ENCODE measurements at regions not wholly inside any gene's neighbourhood (a gene's known extent, or its start where the extent isn't known, plus 50 kb on each side); places are given as distances from the start of the nearest gene placed in this dataset.

DNA sequence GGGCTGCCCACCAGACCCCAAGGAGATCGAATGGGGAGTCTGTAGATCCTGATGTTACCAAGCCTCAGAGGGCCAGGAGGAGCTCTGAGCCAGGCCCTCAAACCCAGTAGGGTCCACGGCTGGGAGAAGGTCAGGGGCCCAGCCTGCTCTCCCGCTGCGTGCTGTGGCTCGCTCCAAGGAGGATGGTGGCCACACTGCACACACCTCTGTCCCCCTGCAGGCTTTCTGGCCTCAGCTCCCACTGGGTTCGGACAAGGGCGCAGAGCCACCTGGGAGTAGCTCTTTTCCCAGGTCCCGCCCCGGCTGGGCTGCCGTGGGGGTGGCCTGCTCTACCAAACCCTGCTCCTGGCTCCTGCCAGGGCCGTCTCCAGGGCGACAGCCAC lies 175.8 kb downstream of the ZNF248 start:
- H3K27me3 ChIP-seq, result no peaks in the 10 kb centered on the region
- no peaks in the 10 kb centered on the region for H3K4me1 ChIP-seq
- TF ChIP-seq, protein P1, sequence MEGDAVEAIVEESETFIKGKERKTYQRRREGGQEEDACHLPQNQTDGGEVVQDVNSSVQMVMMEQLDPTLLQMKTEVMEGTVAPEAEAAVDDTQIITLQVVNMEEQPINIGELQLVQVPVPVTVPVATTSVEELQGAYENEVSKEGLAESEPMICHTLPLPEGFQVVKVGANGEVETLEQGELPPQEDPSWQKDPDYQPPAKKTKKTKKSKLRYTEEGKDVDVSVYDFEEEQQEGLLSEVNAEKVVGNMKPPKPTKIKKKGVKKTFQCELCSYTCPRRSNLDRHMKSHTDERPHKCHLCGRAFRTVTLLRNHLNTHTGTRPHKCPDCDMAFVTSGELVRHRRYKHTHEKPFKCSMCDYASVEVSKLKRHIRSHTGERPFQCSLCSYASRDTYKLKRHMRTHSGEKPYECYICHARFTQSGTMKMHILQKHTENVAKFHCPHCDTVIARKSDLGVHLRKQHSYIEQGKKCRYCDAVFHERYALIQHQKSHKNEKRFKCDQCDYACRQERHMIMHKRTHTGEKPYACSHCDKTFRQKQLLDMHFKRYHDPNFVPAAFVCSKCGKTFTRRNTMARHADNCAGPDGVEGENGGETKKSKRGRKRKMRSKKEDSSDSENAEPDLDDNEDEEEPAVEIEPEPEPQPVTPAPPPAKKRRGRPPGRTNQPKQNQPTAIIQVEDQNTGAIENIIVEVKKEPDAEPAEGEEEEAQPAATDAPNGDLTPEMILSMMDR (IDR thresholded peaks at IDR 0.05; ENCODE audit: low read depth, low read length), result no peak
- H3K9me3 ChIP-seq, result no peaks in the 10 kb centered on the region
- DNase-seq, result no peak
- H3K4me3 ChIP-seq (ENCODE audit: low read depth, low read length), result no peak overlapping the region
- no peaks in the 10 kb centered on the region for H3K36me3 ChIP-seq

DNA sequence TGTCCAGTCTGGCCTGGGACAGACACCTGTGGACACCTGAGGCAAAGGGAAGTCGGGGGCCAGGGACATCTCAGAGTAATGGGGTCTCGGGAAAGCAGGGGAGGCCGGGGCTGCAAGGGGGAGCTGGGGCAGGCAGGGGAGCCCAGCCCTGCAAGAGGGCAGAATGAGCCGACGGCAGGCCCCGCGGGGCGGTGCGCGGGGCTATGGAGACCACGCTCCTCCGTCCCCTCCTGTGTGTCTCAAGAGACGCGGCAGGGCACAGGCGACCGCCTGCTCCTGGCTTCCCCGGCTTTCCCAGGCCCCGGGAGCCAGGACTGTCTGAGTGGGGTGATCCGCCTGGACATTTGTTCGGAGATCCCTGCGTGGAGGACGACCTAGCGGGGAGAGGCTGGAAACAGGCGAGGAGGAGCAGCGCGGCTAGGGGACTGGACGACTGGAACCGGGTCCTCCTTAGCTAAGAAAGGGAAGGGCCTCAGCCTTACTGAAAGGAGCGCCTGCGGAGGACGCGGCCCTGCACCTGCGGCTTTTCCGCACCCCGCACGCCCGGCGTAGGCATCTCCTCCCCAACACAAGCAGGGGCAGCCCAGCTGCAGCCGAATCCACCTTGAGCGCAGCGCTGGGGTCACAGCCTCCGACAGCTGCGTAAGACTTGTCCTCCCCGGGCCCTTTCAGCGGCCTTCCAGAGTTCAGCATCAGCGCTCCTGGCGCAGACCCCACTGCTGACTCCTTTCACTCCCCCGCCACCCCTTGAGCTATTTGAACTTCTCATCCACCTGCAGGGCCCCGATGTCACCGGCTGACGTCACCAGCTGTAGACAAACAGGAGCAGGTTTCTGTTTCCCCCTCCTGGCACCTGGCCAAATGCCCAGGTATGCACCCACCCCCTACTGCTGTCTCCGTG lies 176.4 kb downstream of the ZNF248 start:
- H3K36me3 ChIP-seq, result no peaks in the 10 kb centered on the region
- H3K9me3 ChIP-seq, result no peaks in the 10 kb centered on the region
- H3K27me3 ChIP-seq, result no peaks in the 10 kb centered on the region
- H3K4me1 ChIP-seq, result no peaks in the 10 kb centered on the region
- TF ChIP-seq, protein P1 (IDR thresholded peaks at IDR 0.05; ENCODE audit: low read depth, low read length), result no peak
- DNase-seq, result no peak
- H3K4me3 ChIP-seq (ENCODE audit: low read depth, low read length), result no peak overlapping the region

DNA sequence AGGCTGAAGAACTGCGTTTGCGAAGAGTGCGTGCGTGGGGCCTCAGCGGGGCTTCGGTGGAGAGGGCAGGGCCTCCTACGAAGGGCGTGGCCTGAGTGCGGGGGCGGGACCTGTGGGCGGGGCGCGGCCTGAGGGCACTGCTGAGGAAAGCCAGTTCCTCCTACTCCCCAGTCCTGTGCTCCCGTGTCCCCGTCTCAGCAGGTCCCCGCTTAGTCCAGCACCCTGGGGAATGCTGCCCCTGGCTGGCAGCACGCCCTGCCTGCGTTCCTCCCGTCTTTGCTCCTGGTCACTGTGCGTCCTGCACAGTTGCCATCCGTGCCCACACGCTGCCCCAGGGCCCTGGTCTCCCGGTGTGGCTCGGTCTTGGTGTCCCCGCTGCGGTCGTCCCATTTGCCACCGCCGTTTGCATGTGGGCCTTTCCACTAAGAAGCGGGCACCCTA lies 177.1 kb downstream of the ZNF248 start:
- no peaks in the 10 kb centered on the region for H3K4me1 ChIP-seq

DNA sequence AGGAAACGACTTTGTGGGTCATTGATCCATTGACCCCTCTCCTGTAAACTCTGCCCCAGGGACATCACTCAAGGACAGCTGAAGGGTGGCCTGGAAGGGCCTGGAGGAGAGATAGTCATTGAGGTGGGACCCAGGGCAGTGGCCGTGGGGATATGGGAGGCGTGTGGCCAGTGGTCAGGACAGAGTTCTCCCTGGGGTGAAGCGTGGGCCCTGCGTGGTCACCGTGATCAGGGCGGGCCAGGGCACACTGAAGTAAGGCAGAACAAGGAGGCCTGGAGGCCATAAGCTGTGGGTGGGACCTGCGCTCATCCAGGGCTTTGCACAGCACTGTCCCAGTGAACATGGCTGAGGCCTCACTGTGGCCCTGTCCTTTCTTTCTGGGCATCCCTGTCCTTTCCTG lies 177.9 kb downstream of the ZNF248 start:
- TF ChIP-seq, protein P1 (IDR thresholded peaks at IDR 0.05; ENCODE audit: low read depth, low read length), result no peak
- Histone ChIP-seq H3K36me3 (no peaks in the 10 kb centered on the region), H3K4me1 (no peaks in the 10 kb centered on the region), H3K9me3 (no peaks in the 10 kb centered on the region), H3K4me3 (ENCODE audit: low read depth, low read length) (no peak overlapping the region), H3K27me3 (no peaks in the 10 kb centered on the region)
- DNase-seq, result no peak

More for the DNA sequence above, 177.1 kb downstream of the ZNF248 start:
- Histone ChIP-seq H3K27me3 (no peaks in the 10 kb centered on the region), H3K4me3 (ENCODE audit: low read depth, low read length) (no peak overlapping the region), H3K9me3 (no peaks in the 10 kb centered on the region), H3K36me3 (no peaks in the 10 kb centered on the region)
- TF ChIP-seq, protein P1 (IDR thresholded peaks at IDR 0.05; ENCODE audit: low read depth, low read length), result no peak
- no peak for DNase-seq

DNA sequence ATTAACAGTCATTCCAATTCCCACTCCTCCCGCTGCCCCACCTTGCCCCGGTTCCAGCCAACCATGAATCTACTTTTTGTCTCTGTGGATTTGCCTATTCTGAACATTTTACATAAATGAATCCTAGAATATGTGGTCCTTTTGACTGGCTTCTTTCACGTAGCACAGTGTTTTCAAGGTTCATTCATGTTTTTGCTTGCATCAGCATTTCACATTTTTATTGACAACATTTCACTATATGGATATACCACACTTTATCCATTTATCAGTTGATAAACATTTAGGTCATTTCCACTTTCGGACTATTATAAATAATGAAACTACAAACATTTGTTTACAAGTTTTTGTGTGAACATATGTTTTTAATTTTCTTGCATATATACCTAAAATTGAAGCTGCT lies 182.0 kb downstream of the ZNF248 start:
- no peaks in the 10 kb centered on the region for H3K4me1 ChIP-seq
- TF ChIP-seq, protein P1 (IDR thresholded peaks at IDR 0.05; ENCODE audit: low read depth, low read length), result no peak
- no peak for DNase-seq
- H3K4me3 ChIP-seq (ENCODE audit: low read depth, low read length), result no peak overlapping the region
- H3K9me3 ChIP-seq, result no peaks in the 10 kb centered on the region
- H3K36me3 ChIP-seq, result no peaks in the 10 kb centered on the region
- no peaks in the 10 kb centered on the region for H3K27me3 ChIP-seq

DNA sequence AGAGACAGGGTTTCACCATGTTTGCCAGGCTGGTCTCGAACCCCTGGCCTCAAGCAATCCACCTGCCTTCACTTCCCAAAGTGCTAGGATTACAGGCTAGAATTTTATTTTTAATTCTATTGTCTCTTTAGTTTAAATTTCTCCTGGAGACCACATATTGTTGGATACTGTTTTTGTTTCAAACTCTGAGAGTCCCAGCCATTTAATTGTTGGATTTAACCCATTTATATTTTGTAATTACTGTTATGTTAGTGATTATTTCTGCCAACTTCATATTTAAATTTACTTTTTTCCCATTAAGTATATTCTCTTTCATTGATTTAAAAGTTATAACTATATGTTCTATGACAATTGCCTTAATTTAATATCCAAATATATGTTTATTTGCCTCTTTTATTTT lies 185.6 kb downstream of the ZNF248 start:
- no peaks in the 10 kb centered on the region for H3K27me3 ChIP-seq
- no peak for DNase-seq
- TF ChIP-seq, protein P1 (IDR thresholded peaks at IDR 0.05; ENCODE audit: low read depth, low read length), result no peak
- H3K36me3 ChIP-seq, result no peaks in the 10 kb centered on the region
- H3K9me3 ChIP-seq, result no peaks in the 10 kb centered on the region
- H3K4me3 ChIP-seq (ENCODE audit: low read depth, low read length), result no peak overlapping the region
- H3K4me1 ChIP-seq, result no peaks in the 10 kb centered on the region
